NCI-H526 (cell line): ENCODE measurements at regions not wholly inside any gene's neighbourhood (a gene's known extent, or its start where the extent isn't known, plus 50 kb on each side); places are given as distances from the start of the nearest gene placed in this dataset.

ENCODE experiments used
- DNase-seq, 2 experiments: peaks; one replicate each; lab custom pipeline; 2025; lab: John Stamatoyannopoulos, UW

DNA sequence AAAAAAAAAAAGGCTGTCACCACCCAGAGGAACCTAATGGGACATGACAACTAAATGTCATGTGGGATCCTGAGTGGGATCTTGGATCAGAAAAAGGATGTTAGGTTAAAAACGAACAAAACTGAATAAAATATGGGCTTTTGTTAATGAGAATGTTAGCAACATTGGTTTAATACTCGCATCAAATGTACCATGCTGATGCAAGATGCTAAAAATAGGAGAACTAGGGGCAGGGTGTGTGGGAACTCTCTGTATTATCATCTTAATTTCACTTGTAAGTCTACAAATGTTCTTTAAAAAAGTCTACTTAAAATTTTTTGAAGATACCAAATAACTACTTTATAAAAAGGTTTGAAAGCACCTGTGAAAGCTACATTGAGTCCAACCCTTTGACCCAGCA, 88.8 kb upstream of the PRR5 start:
- DNase-seq: no peak

- DNase-seq: no peak
These were observed 90.0 kb upstream of the PRR5 start for GRCh38 chr22:44611880-44612496.

DNA sequence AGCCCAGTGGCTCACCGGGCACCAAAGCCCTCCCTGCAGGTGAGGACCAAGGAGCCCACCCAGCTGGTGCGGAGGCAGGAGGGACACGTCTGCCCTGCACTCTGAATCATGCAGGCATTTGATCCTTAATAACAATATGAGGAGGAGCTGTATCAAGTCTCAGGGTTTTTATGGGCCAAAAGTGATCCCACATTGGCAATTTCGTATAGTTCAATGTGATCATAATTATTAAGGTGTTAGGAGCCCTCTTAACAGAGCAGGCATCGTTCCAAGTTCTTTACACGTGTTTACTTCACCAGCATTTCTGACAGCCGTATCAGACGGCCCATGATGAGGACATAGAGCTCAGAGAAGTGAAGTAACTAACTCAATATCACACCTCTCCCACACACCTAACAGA, 91.9 kb upstream of the PRR5 start:
- DNase-seq: no peak

DNA sequence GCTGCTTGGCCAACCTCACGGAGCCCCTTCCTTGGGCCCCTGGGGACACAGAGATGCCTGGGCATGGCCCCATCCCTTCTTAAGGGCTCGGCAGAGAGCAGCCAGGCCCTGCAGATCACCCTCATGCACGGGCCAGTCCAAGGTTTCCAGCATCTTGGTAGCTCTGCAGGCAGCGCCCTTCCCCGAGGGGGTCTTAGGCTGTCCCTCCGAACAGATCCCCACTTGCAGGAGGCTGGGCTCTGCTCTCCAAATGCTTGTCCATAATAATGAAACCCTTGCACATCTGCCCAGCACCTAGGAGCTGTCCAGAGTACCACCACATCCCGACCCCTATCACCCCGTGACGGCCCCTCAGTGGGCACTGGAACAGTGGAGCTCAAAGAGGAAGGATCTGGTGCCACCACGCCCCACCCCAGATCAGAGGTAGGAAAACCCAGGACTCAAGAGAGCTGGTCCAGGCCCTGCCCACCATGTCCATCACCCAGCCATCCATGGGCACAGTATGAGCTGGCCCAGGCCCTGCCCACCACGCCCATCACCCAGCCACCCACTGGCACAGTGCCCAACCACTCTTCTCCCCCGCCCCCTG, 92.5 kb upstream of the PRR5 start:
- DNase-seq: no peak

GRCh38 chr22:44608597-44609399, 93.2 kb upstream of the PRR5 start:
- DNase-seq: no peak

GRCh38 chr22:44606126-44606525, 95.9 kb upstream of the PRR5 start:
- no peak for DNase-seq

GRCh38 chr22:44605486-44605885, 96.5 kb upstream of the PRR5 start:
- DNase-seq: no peak

DNA sequence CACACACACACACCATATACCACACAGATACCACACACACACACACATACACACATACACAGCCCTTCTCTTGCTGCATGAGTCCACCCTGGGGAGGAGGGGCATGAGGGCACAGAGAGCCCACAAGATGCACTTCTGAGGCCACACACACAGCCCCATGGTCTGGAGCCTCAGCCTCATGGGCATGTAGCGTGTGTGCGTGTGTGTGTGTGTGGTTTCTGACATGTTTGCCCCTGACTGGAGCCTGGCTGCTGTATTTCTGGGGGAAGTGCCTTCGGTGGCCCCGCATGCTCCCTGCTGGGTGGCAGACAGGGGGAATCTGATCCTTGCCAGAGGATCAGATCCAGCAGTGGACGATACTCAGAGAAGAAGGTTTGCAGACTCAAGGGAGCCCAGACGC, 97.0 kb upstream of the PRR5 start:
- no peak for DNase-seq

DNA sequence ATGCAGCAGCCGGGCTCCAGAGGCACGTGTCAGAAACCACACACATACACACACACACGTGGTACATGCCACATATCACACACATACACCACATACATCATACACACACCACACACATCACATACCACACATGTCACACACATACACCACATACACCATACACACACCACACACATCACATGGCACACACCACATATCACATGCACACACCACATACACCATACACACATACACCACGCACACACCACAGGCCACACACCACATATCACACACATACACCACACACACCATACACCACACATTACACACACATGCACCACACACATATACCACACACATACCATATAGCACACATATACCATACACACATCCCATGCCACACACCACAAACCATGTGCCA, 97.5 kb upstream of the PRR5 start:
- DNase-seq: no peak

GRCh38 chr22:44603767-44604166, 98.2 kb upstream of the PRR5 start:
- DNase-seq: no peak

DNA sequence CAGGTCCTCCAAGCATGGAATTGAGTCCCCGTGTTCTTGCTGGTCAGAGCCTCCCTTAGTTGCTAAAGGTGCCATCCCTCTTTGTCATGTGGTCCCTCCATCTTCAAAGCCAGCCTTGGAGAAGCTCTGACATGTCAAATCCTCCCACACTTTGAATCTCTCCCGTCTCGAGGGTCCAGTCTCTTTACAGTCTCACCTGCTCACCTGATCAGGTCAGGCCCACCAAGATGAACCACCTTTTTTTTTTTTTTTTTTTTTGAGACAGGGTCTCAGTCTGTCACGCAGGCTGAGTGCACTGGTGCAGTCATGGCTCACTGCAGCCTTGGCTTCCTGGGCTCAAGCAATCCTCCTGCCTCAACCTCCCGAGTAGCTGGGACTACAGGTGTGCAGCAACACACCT, 100.3 kb upstream of the PRR5 start:
- no peak for DNase-seq

GRCh38 chr22:44601189-44601588, 100.8 kb upstream of the PRR5 start:
- DNase-seq: no peak

- no peak for DNase-seq
These were observed 101.7 kb upstream of the PRR5 start for GRCh38 chr22:44600207-44600785.

GRCh38 chr22:44599500-44600140, 101.6 kb upstream of the RTL6 start:
- no peak for DNase-seq

GRCh38 chr22:44599084-44599483, 101.1 kb upstream of the RTL6 start:
- DNase-seq: no peak

DNA sequence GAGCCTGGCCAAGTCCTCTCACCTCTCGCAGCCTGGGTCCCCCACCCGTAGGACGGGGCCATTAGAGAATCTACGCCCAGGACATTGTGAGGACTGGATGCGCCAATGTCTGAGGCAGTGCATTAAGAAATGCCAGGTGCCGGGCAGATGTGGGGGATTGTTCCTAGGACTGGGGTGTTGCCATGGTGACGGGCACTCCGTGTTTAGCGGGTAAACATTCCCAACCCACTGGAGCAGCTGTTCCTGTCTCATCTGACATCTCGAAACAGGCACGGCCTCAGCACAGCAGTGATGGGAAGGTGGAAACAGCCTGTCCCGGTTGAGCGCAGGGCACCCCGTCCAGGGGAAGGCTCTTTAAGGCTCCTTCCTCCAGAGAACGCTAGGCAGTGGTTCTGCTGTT, 99.6 kb upstream of the RTL6 start:
- peak; percentile 25 to 51 for DNase-seq

DNA sequence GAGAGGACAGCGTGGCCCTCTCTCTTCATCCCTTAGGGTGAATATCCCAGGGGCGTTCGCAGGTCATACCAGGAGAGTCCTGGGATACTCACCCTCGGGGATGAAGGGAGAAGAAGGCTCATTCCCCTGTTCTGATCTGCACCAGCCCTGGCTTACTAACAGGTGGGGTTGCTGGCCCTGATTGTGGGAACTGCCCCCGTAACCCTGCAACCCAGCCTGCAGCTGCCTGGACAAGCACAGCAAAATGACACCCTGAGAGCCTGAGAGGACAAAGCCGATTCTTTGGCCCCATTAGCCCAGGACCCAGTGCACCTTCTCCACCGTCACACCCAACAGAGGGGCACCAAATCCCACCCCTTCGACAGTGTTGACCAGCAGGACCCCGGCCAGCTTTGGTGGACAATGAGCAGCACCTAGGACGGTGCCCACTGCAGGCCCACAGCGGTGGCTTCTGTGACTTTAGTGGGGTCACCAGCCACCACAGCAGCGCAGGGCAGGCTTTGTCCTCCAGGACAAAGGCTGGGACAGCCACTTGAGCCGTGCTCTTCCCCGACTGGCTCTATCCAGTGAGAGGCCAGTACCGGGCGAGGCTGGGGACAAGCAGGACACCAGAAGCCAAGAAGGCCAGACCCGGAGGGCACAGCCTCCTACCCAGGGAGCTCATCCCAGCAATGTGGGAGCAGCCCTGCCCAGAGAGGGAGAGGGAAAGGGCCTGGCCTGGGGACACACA, 98.5 kb upstream of the RTL6 start:
- no peak for DNase-seq

DNA sequence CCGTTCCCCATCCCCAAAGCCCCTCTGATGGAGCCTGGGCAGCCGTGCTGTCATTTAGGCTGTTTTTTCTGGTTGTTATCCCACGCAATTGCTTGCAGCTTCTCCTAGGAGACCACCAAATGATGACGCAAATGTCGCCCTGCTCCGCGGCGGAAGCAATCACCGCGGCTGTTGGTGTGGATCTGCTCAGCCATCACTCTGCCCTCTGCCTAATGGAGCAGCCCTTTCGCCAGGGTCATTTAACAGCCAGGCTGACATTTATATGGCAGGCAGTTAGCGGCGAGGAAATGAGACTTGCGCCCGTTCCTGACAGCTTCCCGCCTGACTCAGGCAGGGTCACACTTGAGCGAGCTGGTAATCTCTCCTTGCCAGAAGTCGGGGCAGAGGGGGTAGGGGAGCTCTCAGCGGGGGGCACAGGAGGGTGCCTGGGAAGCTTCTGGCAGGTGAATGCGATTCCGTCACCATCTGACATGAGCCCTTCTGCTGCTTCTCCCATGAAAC, 97.9 kb upstream of the RTL6 start:
- DNase-seq: peak in 1 of 2 experiments; percentile 16

DNA sequence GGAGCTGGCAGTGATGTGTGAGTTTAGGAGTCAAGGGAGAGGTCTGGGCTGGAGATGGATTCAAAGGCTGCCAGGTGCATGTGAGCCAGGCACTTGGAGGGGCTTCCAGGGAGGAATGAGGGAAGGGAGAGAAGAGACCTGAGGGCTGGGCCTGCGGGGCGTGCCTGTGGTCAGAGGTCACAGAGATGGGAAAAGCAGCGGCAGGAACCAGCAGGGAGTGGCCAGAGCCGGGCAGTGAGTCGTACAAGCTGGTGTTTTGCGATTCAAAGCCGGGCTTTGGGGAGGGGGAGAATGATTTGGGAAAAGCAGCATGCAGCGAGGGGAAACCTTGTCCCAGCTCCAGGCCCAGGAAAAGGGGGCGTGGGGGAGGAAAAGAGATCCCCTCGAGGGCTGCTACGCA, 96.9 kb upstream of the RTL6 start:
- no peak for DNase-seq

GRCh38 chr22:44592824-44593148, 94.8 kb upstream of the RTL6 start:
- no peak for DNase-seq

GRCh38 chr22:44592126-44592823, 94.2 kb upstream of the RTL6 start:
- DNase-seq: no peak
